Left lobe of liver (tissue), 2 donors: ENCODE measurements at regions not wholly inside any gene's neighbourhood (a gene's known extent, or its start where the extent isn't known, plus 50 kb on each side); places are given as distances from the start of the nearest gene placed in this dataset.
A peak's percentile ranks its signal among the peaks of the same experiment; 100 is the strongest.
"Not testable (repeated sequence)": the region's sequence is repeated elsewhere in the genome, so short reads cannot be mapped to it uniquely, and the experiment has no call there.

Source experiments
- ATAC-seq: fragments of 200-7000 bp; cut with Tn5 transposase; one replicate; pipeline ENCODE4 v1.9.1; 2020; ENCODE audit warnings: mild to moderate bottlenecking, moderate library complexity
- DNase-seq: peaks from one replicate; pipeline ENCODE4 v3.0.0-alpha.2; 2020; ENCODE audit warnings: low spot score
- donor health status: DM: no; HTN: no; CAD: no; lungs with moderate emphysema.
- donor health status: DM: no; HTN: yes; CAD: no.

DNA sequence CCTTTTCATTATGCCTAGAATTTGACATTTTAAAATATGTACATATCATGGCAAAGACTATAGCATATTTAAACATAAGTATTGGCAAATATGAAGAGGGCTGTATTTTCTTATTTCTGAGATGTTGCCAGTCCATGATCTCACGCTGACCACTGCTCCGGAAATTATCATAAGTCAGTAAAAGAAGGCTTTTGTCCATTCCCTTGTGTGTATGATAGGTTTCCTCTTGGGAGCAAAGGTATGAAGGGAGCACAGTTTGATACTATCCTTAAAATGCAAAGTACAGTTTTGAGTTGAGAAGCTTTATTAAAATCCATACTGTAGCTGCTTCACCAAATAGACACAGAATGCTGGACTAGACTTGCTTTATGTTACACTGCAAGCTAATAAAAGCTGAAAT is 52.6 kb upstream of the AGA start:
- DNase-seq = no peak

DNA sequence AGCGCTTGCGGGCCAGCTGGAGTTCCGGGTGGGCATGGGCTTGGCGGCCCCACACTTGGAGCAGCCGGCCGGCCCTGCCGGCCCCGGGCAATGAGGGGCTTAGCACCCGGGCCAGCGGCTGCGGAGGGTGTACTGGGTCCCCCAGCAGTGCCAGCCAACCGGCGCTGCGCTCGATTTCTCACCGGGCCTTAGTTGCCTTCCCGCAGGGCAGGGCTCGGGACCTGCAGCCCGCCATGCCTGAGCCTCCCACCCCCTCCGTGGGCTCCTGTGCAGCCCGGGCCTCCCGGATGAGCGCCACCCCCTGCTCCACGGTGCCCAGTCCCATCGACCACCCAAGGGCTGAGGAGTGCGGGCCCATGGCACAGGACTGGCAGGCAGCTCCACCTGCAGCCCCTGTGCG is 53.4 kb upstream of the AGA start:
- ATAC-seq, DNase-seq: not testable (repeated sequence)

More for the DNA sequence above, 52.6 kb upstream of the AGA start:
- ATAC-seq = no peak

DNA sequence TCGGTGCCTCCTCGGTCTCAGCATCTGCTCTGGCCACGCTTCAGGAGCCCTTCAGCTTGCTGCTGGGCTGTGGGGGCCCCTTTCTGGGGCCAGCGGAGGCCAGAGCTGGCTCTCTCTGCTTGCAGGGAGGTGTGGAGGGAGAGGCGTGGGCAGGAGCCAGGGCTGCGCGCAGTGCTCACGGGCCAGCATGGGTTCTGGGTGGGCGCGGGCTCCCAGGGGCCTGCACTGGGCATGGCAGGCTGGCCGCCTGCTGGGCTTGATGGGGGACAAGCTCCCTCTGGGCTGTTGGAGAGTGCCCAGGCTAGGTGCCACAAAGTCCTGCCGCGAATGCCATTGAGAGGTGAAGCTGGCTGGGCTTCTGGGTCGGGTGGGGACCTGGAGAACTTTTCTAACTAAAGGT is 57.3 kb upstream of the AGA start:
- DNase-seq (no peak), ATAC-seq (no peak)

DNA sequence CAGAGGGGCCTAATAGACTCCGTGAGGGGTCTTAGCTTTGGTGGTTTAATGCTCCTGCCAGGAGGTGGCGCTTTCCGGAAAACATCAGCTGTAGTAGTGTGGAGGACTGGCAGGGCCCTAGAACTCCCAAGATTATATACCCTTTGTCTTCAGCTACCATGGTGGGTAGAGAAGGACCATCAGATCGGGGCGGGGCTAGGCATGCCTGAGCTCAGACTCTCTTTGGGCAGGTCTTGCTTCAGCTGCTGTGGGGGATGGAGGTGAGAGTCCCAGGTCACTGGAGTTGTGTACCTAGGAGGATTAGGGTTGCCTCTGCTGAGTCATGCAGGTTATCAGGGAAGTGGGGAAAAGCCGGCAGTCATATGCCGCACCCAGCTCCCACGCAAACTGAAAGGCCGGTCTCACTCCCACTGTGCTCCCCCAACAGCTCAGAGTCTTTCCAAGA is 63.0 kb upstream of the AGA start:
- DNase-seq (no peak), ATAC-seq (no peak)

DNA sequence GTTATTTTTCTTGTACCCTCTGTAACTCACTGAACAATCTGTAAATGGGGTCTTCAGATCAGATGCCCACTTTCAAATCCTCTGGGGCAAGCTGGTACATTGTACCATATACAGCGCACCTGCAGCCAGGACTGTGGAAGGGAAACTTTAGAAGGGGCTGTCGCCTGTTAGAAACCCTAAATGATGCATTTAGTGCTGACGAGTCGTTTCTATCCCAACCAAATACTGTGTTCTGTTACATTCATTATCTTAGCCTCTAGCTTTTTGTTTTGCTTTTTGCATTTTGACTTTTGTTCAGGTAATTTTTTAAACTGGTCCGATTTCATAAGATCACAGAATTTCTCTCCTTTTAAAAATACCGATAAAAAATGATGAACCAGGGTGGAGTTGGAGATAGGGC is 66.4 kb upstream of the AGA start:
- DNase-seq = no peak
- no peak for ATAC-seq

DNA sequence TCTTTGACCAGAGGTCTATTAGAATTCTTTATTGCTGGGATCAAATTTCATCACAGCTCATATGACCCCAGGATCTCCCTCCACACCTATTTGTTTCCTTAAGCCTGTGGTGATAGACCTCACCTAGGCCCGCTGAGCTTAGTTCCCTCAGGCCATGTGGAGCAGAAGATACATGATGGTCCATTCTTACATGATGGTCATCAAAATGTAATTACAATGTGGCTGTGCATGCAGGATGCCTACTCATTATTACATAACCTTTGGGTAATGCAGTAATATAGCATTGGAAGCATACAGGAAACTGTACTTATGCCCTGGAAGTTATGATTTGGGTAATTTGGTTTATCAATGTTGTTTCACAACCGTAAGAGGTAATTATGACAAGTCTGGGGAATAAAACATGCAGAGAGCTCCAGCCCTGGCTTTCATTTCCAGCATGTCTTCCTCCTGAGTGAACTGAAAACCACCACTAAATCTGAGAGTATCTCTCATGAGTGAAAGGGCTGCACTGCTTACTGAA is 67.0 kb upstream of the AGA start:
- ATAC-seq (no peak), DNase-seq (no peak)

DNA sequence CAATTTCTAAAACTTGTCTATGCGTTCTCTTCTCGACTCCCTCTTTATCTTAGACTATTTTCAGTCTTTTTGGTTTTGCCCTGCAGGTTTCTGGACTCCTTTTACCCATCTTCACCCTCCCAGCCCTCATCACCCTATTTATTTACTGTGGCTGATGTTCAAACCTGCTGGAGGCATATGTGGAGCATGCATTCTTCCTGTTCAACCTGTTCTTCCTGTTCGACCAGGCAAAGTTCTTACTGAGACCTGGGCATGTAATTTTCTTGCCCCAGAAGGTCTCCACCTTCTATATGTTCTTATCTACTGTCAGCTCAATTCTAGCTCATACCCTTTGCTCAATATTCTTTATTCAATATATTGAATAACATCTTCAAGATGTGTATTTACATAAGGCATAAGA is 69.4 kb upstream of the AGA start:
- DNase-seq = no peak
- no peak for ATAC-seq

DNA sequence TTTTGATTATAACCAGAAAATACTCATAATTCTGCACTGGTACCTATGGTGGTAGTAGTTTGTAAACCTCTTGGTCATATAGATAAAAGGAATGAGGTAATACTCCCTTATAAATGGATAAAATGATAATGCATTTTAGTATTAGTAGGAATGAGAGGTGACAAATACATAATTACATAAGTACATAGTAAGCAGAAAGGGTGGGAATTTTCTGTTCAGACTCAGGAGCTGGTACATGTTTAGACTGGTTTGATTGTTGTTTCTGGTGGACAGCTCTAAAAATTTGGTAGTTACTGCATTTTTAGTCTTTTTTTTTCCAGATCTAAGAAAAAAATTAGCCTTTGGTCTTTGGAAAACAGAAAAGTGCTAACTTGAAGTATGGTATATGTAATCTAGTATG is 70.4 kb upstream of the AGA start:
- ATAC-seq (no peak), DNase-seq (no peak)

DNA sequence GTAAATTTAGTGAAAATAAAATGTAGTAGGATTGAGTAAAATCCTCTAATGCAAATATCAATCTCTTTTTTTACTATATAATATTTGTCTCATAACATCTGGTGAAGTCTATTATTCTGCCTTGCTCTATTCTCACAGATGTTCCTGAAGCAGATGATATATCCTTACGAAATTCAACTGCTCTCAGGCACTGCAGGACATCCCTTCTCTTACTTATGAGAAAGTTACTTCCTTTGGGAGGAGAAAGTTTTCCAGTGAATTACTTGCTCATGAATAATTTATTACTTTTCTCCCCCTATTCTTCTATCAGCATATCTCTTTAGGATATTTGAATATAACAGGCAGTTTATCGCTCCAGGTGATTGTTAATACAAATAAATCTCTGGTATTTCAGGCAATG is 75.6 kb upstream of the AGA start:
- DNase-seq = no peak
- ATAC-seq = no peak

DNA sequence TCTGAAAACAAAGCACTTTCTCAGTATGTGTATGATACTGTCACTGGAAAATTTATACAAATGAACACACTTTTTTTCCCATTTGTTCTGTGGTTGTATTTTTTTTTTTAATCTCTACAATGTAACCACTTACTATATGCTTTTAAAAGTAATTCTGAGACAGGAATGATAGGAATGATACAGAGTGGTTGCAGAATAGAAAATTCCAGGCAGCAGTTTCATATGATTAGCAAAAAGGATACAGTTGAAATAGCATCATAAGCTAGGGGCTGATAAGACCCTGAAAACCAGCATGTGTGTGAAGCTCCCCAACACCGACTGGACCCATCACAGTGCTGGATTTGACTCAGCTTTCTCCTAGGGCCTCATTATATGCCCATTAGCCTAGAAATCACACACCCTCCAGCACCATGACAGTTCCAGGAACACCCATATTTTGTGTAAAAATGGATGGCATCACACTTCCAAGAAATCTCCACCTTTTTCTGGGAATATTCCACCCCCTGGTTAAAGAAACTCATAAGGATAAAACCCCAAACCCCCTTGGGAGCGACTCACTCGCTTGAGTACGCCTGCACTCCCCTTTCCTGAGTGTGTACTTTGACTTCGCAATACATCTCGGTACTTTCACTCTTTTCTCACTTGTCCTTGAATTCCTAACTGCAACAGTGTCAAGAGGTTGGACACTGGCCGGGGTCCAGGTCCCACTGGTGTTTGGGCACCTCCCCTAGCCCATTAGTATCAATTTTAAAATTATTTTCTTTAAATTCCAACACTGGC is 77.4 kb upstream of the AGA start:
- DNase-seq (no peak), ATAC-seq (no peak)

DNA sequence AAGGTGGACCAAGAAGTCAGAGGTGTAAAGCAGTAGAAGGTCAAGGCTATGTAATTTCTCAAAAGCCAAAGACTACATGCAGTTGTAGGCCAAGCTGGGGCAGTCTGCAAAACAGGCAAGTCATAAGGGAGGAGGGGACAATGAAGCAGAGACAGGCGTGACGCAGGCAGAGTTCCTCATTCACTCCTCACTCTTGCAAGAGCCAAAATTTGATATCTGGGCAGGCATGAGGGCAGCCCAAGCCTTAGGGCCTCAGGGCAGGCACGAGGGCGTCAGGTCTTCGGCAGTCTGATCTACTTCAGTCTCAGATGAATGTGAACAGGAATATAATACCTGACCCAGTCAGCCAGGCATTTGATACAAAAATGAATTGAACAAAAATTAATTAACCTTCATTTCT is 86.4 kb upstream of the AGA start:
- DNase-seq = no peak
- ATAC-seq = no peak

DNA sequence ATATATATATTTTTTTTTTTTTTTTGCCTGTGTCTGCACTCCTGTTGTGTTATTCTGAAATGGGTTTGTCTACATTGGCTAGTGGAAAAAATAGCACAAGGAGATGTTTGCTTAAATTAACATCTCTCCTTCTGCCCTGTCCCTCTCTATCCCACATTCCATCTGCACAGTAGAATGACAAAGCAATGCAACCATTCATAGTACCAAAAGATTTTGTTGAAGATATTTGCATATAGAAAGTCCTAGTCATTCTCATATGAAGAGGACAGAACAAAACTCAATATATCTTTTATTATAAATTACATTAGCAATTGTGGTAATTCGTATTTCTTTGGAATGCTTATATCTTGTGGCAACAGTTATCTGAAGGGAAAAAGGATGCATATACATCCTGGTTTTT is 88.3 kb upstream of the AGA start:
- no peak for DNase-seq
- ATAC-seq = no peak

DNA sequence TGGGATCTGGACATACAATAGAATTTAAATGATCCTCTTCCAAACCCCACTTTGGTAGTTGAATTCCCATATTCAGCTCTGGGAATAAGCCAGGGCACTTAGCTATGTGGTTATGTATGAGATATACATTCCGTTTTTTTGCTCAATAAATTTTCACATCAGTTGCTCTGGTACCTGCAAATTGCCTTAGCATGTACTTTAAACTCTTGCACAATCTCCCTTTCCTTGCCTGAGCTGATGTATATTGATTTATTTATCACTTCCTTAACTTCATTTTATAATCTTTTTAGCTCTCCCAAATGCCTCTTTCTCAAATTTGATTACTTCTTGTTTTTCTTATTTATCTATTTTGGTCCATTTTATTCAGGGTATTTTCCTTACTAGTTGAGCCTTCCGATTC is 90.1 kb upstream of the AGA start:
- no peak for DNase-seq
- no peak for ATAC-seq

DNA sequence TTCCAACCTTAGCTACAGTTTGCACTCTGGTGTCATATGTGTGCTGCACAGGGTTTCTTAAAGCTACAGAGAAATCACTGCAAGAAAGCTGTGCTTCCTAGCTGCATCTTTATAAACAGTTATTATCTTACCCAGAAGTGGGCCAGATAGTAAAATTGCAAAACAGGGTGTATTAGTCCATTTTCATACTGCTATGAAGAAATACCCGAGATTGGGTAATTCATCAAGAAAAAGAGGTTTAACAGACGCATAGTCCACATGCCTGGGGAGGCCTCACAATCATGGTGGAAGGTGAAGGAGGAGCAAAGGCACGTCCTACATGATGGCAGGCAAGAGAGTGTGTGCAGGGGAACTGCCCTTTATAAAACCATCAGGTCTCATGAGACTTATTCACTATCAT is 92.6 kb upstream of the AGA start:
- not testable (repeated sequence) for ATAC-seq, DNase-seq

DNA sequence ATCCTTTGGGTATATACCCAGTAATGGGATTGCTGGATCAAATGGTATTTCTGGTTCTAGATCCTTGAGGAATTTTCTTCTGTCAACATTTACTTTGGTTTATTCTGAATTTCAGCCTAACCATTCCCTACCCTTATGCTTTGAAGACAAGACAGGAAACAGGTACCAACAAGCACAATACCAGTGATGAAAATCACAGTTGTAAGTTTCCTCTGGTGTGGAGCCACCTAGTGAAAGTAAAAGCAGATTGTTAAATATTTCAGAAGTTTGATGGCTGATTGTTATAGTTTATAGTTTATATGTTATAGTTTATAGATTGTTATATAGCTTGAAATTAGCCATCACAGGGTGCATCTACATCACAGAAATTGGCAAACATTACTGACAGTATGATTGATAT is 104.5 kb upstream of the AGA start:
- ATAC-seq (no peak), DNase-seq (no peak)

DNA sequence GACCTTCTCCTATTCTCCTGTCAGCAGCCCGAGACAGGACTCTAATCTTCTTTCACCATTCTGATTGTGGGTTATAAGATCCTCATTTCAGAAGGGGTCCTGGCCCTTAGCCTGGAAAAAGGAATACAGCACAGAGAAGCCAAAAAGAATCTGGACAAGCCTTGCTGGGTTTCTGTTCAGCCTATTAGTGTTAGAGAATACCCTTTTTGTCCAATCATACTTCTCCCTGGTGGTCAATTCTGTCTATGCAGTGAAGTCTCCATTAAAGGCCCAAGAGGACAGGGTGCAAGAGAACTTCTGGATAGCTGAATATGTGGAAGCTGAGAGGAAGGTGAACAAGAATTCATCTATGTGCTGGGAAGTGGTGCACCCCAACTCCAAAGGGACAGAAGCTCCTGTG is 105.7 kb upstream of the AGA start:
- ATAC-seq (no peak), DNase-seq (no peak)

DNA sequence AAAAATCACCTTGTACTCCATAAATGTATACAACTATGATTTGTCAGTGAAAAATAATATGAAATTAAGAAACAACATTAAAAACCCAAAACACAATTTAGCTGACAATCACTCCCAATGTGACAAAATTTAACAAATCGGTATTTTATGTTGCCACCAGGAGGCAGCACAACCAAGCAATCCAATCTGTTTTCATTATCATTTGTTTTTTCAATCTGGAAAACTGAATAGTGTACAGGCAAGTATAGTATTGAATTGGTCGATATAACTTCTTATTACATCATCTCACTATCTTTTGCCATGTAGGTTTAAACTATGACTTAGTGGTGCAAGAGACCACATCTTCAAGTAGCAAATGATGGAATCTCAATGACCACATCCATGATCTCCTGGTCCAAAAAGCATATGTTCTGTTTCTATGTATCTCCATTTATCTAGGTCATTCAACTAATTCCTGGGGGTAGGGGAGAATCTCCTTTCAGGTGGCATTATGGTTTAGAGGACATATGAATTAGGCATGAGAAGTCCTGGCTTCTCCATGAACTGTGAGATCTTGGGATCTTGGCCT is 112.9 kb upstream of the AGA start:
- no peak for DNase-seq
- ATAC-seq = peak; percentile 56

DNA sequence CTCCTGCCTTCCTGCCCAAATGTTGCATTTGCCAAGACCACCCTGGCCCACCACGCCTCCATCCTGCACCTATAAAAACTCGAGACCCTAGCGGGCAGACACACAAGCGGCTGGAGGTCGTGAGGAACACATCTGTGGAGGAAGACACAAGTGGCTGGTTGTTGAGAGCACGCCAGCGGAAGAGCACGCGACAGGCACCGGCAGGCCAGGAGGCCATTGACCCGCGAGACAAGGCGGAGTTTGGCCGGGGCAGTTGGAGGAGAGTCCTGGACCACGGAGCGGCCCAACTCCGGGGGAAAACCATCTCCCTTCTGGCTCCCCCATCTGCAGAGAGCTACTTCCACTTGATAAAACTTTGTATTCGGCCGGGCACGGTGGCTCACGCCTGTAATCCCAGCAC is 115.2 kb upstream of the AGA start:
- ATAC-seq (no peak), DNase-seq (no peak)

DNA sequence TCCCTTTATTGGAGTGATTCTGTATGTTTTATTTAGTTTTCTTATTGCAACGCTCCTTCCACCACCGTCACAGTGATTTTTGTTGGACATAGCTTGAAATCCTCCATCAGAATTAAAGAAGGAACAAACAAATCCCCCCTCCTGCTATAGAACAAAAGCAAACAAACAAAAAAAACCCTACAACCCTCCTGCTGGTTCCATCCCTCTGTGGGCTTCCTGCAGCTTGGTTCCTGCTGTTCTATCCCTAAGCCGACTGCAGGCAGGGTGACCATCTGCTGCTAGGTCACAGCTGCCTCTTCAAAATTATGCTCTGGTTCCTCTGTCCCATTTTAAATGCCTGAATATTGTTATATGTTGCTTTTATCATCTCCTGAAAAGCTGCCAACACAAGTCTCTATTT is 116.8 kb upstream of the AGA start:
- DNase-seq = no peak
- no peak for ATAC-seq

DNA sequence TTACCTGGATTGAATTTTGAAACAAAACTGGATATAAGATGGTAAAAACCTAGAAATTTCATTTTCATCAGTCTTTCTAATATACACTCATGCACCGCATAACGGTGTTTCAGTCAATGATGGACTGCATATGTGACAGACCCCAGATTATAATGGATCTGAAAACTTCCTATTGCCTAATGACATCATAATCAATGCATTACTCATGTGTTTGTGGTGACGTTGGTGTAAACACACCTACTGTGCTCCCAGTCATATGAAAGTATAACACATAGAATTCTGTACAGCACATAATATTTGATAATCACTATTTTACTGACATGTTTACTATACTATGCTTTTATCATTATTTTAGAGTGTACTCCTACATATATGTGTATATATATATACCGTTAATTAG is 119.9 kb upstream of the AGA start:
- ATAC-seq = no peak
- DNase-seq = no peak

DNA sequence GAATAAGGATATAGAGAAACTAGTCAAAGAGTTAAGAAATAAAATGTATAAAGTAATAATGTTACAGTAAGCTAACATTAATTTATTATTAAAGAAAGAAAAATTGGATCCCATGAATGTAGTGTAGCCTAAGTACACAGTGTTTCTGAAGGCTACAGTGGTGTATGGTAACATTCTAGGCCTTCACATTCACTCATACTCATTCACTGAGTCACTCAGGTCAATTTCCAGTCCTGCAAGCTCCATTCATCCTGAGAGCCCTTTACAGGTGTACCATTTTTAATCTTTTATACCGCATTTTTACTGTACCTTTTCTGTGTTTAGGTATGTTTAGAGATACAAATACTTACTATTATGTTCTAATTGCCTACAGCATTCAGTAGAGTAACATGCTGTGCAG is 120.6 kb upstream of the AGA start:
- no peak for DNase-seq
- no peak for ATAC-seq

DNA sequence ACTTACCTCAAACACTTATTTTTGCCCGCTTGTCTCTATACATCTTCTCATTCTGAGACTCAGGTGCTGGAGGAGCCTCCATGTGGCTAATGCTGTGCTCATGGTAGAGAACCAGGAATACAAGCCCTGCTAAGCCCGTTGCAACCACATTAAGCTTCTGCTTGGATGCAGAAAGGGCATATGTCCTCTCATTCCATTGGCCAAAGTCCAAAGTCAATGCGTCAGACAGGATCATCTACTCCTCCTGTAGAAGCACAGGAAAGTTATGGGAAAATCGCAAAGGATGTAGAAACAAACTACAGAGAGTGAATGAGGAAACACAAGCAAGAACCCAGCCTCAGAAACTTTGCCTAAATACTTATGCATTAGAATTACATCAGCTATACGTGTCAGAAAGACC is 124.5 kb upstream of the AGA start:
- ATAC-seq = no peak
- DNase-seq = no peak

DNA sequence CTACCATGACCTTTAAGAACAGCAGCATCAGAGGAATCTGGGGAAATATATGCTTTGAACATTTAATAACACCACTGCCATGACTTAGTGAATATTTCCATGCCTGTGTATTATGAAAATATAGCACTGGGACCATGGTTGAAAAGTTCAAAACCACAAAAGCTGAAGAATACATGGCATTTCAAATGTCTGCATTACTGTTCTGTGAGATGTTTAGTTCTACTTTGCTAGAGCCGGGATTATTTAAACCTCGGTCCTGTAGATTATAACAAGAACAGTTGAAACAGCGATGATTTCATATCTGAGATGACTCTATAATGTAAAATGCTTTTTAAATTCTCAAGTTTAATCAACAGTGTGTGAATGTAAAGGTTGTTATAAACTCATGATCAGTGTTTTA is 126.7 kb upstream of the AGA start:
- no peak for ATAC-seq
- DNase-seq = no peak
